Lung (tissue), 11 donors: ENCODE measurements at regions not wholly inside any gene's neighbourhood (a gene's known extent, or its start where the extent isn't known, plus 50 kb on each side); places are given as distances from the start of the nearest gene placed in this dataset.

Experiments
- ATAC-seq: fragments of 200-7000 bp; cut with Tn5 transposase; one replicate; pipeline ENCODE4 v1.9.1; 2020; ENCODE audit warnings: moderate number of reproducible peaks; ENCODE audit not compliant: insufficient read depth, low FRiP score
- DNase-seq, 3 donors: peaks; one replicate each; pipeline ENCODE4 v3.0.0-alpha.2; 2013 to 2017
- H3K27ac ChIP-seq, 2 donors: one replicate each; pipeline ENCODE4 v1.5.1; 2013; ENCODE audit warnings: mild to moderate bottlenecking in 2 of 2, moderate library complexity in 2 of 2, control low read depth in 1 of 2, inconsistent platforms in 1 of 2, low read depth in 1 of 2, low read length in 1 of 2
- H3K27me3 ChIP-seq, 3 donors: one replicate each; pipeline ENCODE4 v1.5.1; 2013; ENCODE audit warnings: low read length in 2 of 3; ENCODE audit not compliant: control insufficient read depth in 3 of 3, insufficient read depth in 3 of 3
- H3K36me3 ChIP-seq, 4 donors: one replicate each; pipeline ENCODE4 v1.5.1; 2013; ENCODE audit warnings: low read length in 4 of 4, mild to moderate bottlenecking in 1 of 4, moderate library complexity in 1 of 4; ENCODE audit not compliant: control insufficient read depth in 4 of 4, insufficient read depth in 4 of 4
- H3K4me1 ChIP-seq, 5 donors: one replicate each; pipeline ENCODE4 v1.5.1; 2013; ENCODE audit warnings: low read length in 5 of 5, mild to moderate bottlenecking in 2 of 5, moderate library complexity in 1 of 5; ENCODE audit not compliant: control insufficient read depth in 5 of 5, insufficient read depth in 5 of 5
- H3K4me3 ChIP-seq: one replicate; pipeline ENCODE4 v1.5.1; 2013; ENCODE audit warnings: mild to moderate bottlenecking, control low read depth, moderate library complexity
- H3K9ac ChIP-seq, 2 donors: one replicate each; pipeline ENCODE4 v1.5.1; 2013; ENCODE audit warnings: low read length in 2 of 2, control low read depth in 1 of 2; ENCODE audit not compliant: insufficient read depth in 1 of 2
- H3K9me3 ChIP-seq, 4 donors: one replicate each; pipeline ENCODE4 v1.5.1; 2013; ENCODE audit warnings: low read length in 3 of 4, mild to moderate bottlenecking in 1 of 4, moderate library complexity in 1 of 4; ENCODE audit not compliant: control insufficient read depth in 4 of 4, insufficient read depth in 3 of 4
- CTCF ChIP-seq: IDR thresholded peaks from 2 replicates; pipeline ENCODE4 v1.5.1; 2012; ENCODE audit warnings: mild to moderate bottlenecking; ENCODE audit errors: control extremely low read depth, extremely low read depth
- WGBS, 2 donors: extraction: QIAGEN DNeasy Blood & Tissue Kit; methylation state at CpG; one replicate each; pipeline ENCODE4 v1.1.7; 2013; 5-methylcytosine and 5-hydroxymethylcytosine counted together
- donor health status: control.
- donor health status: control.
- donor health status: Bipolar disorder and iron deficiency.
- donor health status: healthy.
- donor health status: DM: yes; HTN: yes; CAD: no.

- TF ChIP-seq CTCF: no peak
- WGBS, 2 donors: 60 to 68% methylated on average over 10 of the region's 10 CpGs
- no peaks in the 10 kb centered on the region for H3K27me3 ChIP-seq
- no peak overlapping the region for H3K4me3 ChIP-seq
- no peak for ATAC-seq
- H3K36me3 ChIP-seq: no peaks in the 10 kb centered on the region
- H3K9me3 ChIP-seq: peaks cover 0 to 2% (median 0%) of the 10 kb centered on the region in 4 donors
- H3K9ac ChIP-seq: no peak overlapping the region
- no peak for DNase-seq
- H3K27ac ChIP-seq: peak overlapping the region in 1 of 2 donors; percentile 74
- peaks cover 0 to 22% (median 0%) of the 10 kb centered on the region in 5 donors for H3K4me1 ChIP-seq
Measured at GRCh38 chr3:43178891-43179366, 73.0 kb upstream of the POMGNT2 start.

GRCh38 chr3:43177085-43177484 is 71.2 kb upstream of the POMGNT2 start:
- H3K9me3 ChIP-seq: peaks cover 0 to 2% (median 0%) of the 10 kb centered on the region in 4 donors
- H3K9ac ChIP-seq: no peak overlapping the region
- TF ChIP-seq CTCF: no peak
- 74 to 76% methylated on average over 5 of the region's 5 CpGs for WGBS, 2 donors
- peak overlapping the region in 1 of 2 donors; percentile 69 for H3K27ac ChIP-seq
- no peaks in the 10 kb centered on the region for H3K36me3 ChIP-seq
- DNase-seq (no peak), ATAC-seq (no peak)
- no peaks in the 10 kb centered on the region for H3K27me3 ChIP-seq
- H3K4me1 ChIP-seq: peaks cover 0 to 17% (median 0%) of the 10 kb centered on the region in 5 donors
- H3K4me3 ChIP-seq: no peak overlapping the region

GRCh38 chr3:43176666-43177065 is 70.8 kb upstream of the POMGNT2 start:
- peaks cover 0 to 16% (median 0%) of the 10 kb centered on the region in 5 donors for H3K4me1 ChIP-seq
- WGBS, 2 donors: 53 to 64% methylated on average over 4 of the region's 4 CpGs
- no peaks in the 10 kb centered on the region for H3K36me3 ChIP-seq
- no peak overlapping the region for H3K4me3 ChIP-seq
- peaks cover 0 to 2% (median 0%) of the 10 kb centered on the region in 4 donors for H3K9me3 ChIP-seq
- DNase-seq (peak in 2 of 3 donors; percentile 45 to 60), ATAC-seq (no peak)
- no peak overlapping the region for H3K9ac ChIP-seq
- H3K27me3 ChIP-seq: no peaks in the 10 kb centered on the region
- H3K27ac ChIP-seq: peak overlapping the region in 1 of 2 donors; percentile 69
- no peak for TF ChIP-seq CTCF

- Histone ChIP-seq H3K4me1 (peaks cover 0 to 12% (median 0%) of the 10 kb centered on the region in 5 donors), H3K27ac (peak overlapping the region in 1 of 2 donors; percentile 41), H3K4me3 (no peak overlapping the region), H3K9ac (no peak overlapping the region), H3K36me3 (no peaks in the 10 kb centered on the region), H3K27me3 (no peaks in the 10 kb centered on the region), H3K9me3 (peaks cover 0 to 2% (median 0%) of the 10 kb centered on the region in 4 donors)
- WGBS, 2 donors: 92 to 94% methylated on average over 5 of the region's 5 CpGs
- TF ChIP-seq CTCF: no peak
- ATAC-seq: no peak
- DNase-seq: no peak
Measured at GRCh38 chr3:43175541-43175940, 69.7 kb upstream of the POMGNT2 start.
